ENCODE measurements at regions not wholly inside any gene's neighbourhood (a gene's known extent, or its start where the extent isn't known, plus 50 kb on each side); places are given as distances from the start of the nearest gene placed in this dataset.

- no peaks in the 10 kb centered on the region for H3K36me3 ChIP-seq (ENCODE audit: control insufficient read depth, insufficient read depth, low read length)
- H3K4me1 Mint-ChIP-seq: peaks cover 5% of the 10 kb centered on the region
- no peaks in the 10 kb centered on the region for H3K4me1 ChIP-seq (ENCODE audit: control insufficient read depth, insufficient read depth, low read length)
- no peaks in the 10 kb centered on the region for H3K27me3 ChIP-seq (ENCODE audit: control insufficient read depth, insufficient read depth, low read length, poor library complexity, severe bottlenecking)
- DNase-seq: no peak
- no peaks in the 10 kb centered on the region for H3K9me3 Mint-ChIP-seq
- H3K27ac ChIP-seq (ENCODE audit: low read depth, low read length): no peak overlapping the region
- TF ChIP-seq CTCF (conservative IDR thresholded peaks at IDR 0.05): no peak
- H3K4me3 Mint-ChIP-seq: no peak overlapping the region
- no peaks in the 10 kb centered on the region for H3K9me3 ChIP-seq (ENCODE audit: control insufficient read depth, low read length)
- WGBS, 2 experiments (ENCODE audit: insufficient coverage in 1 of 2, insufficient read length in 1 of 2): 94 to 97% methylated on average over 2 of the region's 2 CpGs
- no peak overlapping the region for H3K27ac Mint-ChIP-seq
- no peak overlapping the region for H3K4me3 ChIP-seq (ENCODE audit: low read length)
- H3K9ac ChIP-seq (ENCODE audit: extremely low read depth, low read length, poor library complexity, severe bottlenecking): no peak overlapping the region
- no peaks in the 10 kb centered on the region for H3K36me3 Mint-ChIP-seq (ENCODE audit: low read depth)
- no peaks in the 10 kb centered on the region for H3K27me3 Mint-ChIP-seq (ENCODE audit: insufficient read depth)
These were observed 851.2 kb downstream of the GALC start for GRCh38 chr14:87141801-87142200.

- peaks cover 3% of the 10 kb centered on the region for H3K4me1 Mint-ChIP-seq
These were observed 853.7 kb downstream of the GALC start for GRCh38 chr14:87139299-87139698.

GRCh38 chr14:87133073-87133801 is 859.7 kb downstream of the GALC start:
- TF ChIP-seq CTCF (conservative IDR thresholded peaks at IDR 0.05): no peak
- 89 to 92% methylated on average over 2 to 4 of the region's 4 CpGs for WGBS, 2 experiments (ENCODE audit: insufficient coverage in 1 of 2, insufficient read length in 1 of 2)
- Mint-ChIP-seq H3K36me3 (ENCODE audit: low read depth) (no peaks in the 10 kb centered on the region), H3K27me3 (ENCODE audit: insufficient read depth) (peaks cover 1% of the 10 kb centered on the region), H3K4me1 (no peaks in the 10 kb centered on the region), H3K9me3 (no peaks in the 10 kb centered on the region), H3K4me3 (no peak overlapping the region), H3K27ac (no peak overlapping the region)
- DNase-seq: no peak
- Histone ChIP-seq H3K36me3 (ENCODE audit: control insufficient read depth, insufficient read depth, low read length) (no peaks in the 10 kb centered on the region), H3K9me3 (ENCODE audit: control insufficient read depth, low read length) (no peaks in the 10 kb centered on the region), H3K9ac (ENCODE audit: extremely low read depth, low read length, poor library complexity, severe bottlenecking) (no peak overlapping the region), H3K4me1 (ENCODE audit: control insufficient read depth, insufficient read depth, low read length) (no peaks in the 10 kb centered on the region), H3K27me3 (ENCODE audit: control insufficient read depth, insufficient read depth, low read length, poor library complexity, severe bottlenecking) (no peaks in the 10 kb centered on the region), H3K27ac (ENCODE audit: low read depth, low read length) (no peak overlapping the region), H3K4me3 (ENCODE audit: low read length) (no peak overlapping the region)

More at GRCh38 chr14:87139299-87139698, 853.7 kb downstream of the GALC start:
- DNase-seq: no peak
- no peak overlapping the region for H3K4me3 Mint-ChIP-seq
- H3K9me3 ChIP-seq (ENCODE audit: control insufficient read depth, low read length): no peaks in the 10 kb centered on the region
- no peak overlapping the region for H3K4me3 ChIP-seq (ENCODE audit: low read length)
- H3K36me3 Mint-ChIP-seq (ENCODE audit: low read depth): no peaks in the 10 kb centered on the region
- H3K36me3 ChIP-seq (ENCODE audit: control insufficient read depth, insufficient read depth, low read length): no peaks in the 10 kb centered on the region
- H3K27ac ChIP-seq (ENCODE audit: low read depth, low read length): no peak overlapping the region
- H3K27me3 Mint-ChIP-seq (ENCODE audit: insufficient read depth): no peaks in the 10 kb centered on the region
- no peak for TF ChIP-seq CTCF (conservative IDR thresholded peaks at IDR 0.05)
- H3K27ac Mint-ChIP-seq: no peak overlapping the region
- no peaks in the 10 kb centered on the region for H3K9me3 Mint-ChIP-seq
- H3K9ac ChIP-seq (ENCODE audit: extremely low read depth, low read length, poor library complexity, severe bottlenecking): no peak overlapping the region
- WGBS, 2 experiments (ENCODE audit: insufficient coverage in 1 of 2, insufficient read length in 1 of 2): 85 to 93% methylated on average over 2 of the region's 2 CpGs
- H3K27me3 ChIP-seq (ENCODE audit: control insufficient read depth, insufficient read depth, low read length, poor library complexity, severe bottlenecking): no peaks in the 10 kb centered on the region
- H3K4me1 ChIP-seq (ENCODE audit: control insufficient read depth, insufficient read depth, low read length): no peaks in the 10 kb centered on the region

All from endodermal cell (in vitro differentiated cells).